Hepatocyte (in vitro differentiated cells): ENCODE measurements at regions not wholly inside any gene's neighbourhood (a gene's known extent, or its start where the extent isn't known, plus 50 kb on each side); places are given as distances from the start of the nearest gene placed in this dataset.

Experiments used
- CTCF ChIP-seq: fragments of 200-600 bp; sonication (generic); IDR thresholded peaks from 2 replicates; pipeline ENCODE4 v1.5.1; 2016; ENCODE audit warnings: antibody characterized with exemption, mild to moderate bottlenecking; ENCODE audit not compliant: poor library complexity
- EZH2 ChIP-seq: fragments of 200-600 bp; sonication (generic); IDR thresholded peaks from 2 replicates; pipeline ENCODE4 v1.6.1; 2016; ENCODE audit warnings: antibody characterized with exemption, mild to moderate bottlenecking, borderline replicate concordance
- EZH2phosphoT487 ChIP-seq: fragments of 200-600 bp; sonication (generic); IDR thresholded peaks from one replicate; pipeline ENCODE4 v1.6.1; 2018; ENCODE audit warnings: antibody characterized with exemption, mild to moderate bottlenecking, low read depth, moderate library complexity; ENCODE audit not compliant: unreplicated experiment, severe bottlenecking

GRCh38 chr17:77373299-77374169 is 232.8 kb downstream of the SEC14L1 start:
- TF ChIP-seq CTCF (no peak), EZH2 (no peak), EZH2phosphoT487 (no peak)
